ENCODE measurements at regions not wholly inside any gene's neighbourhood (a gene's known extent, or its start where the extent isn't known, plus 50 kb on each side); places are given as distances from the start of the nearest gene placed in this dataset.

DNA sequence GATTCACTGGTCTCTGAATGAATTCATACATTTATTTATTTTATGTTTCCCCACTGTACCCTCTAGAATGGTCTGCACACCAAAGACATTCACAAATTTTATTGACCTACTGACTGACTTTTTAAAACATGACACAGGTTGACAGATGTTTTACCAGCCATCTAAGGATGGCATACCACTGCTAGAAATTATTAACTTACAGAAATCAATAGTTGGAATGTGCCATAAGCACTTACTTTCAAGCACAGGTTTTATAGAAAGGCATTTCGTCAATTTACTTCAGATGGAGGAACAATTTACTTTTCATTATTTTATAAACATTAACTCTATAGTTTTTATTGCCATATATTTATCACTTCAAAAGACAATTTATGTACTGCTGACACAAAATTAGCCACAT, 448.7 kb upstream of the FBXO33 start:
- Histone ChIP-seq H3K27ac (ENCODE audit: low read depth, low read length) (no peak overlapping the region), H3K27me3 (ENCODE audit: insufficient read depth, low read length) (no peaks in the 10 kb centered on the region), H3K4me1 (ENCODE audit: control insufficient read depth in 1 of 2, insufficient read depth in 2 of 2, low read length in 2 of 2) (no peaks in the 10 kb centered on the region), H4K20me1 (ENCODE audit: insufficient read depth) (no peaks in the 10 kb centered on the region), H3K9me2 (ENCODE audit: insufficient read depth) (no peaks in the 10 kb centered on the region), H3K4me3 (replicated peaks in 1 of 2; ENCODE audit: low read depth in 1 of 2, low read length in 2 of 2) (no peak overlapping the region), H3K9ac (ENCODE audit: low read length) (no peak overlapping the region), H3K9me3 (ENCODE audit: control insufficient read depth in 1 of 2, insufficient read depth in 1 of 2, low read depth in 1 of 2, low read length in 2 of 2) (no peaks in the 10 kb centered on the region), H3K79me2 (ENCODE audit: insufficient read depth, low read length) (no peaks in the 10 kb centered on the region), H2AFZ (ENCODE audit: low read depth, low read length, poor library complexity, severe bottlenecking) (no peak overlapping the region), H3K36me3 (ENCODE audit: control insufficient read depth in 1 of 2, insufficient read depth in 2 of 2, low read length in 2 of 2) (no peaks in the 10 kb centered on the region), H3K4me2 (ENCODE audit: low read length) (no peak overlapping the region)
- ChIA-PET POLR2A (no interaction called here), RAD21 (ENCODE audit: low non-redundant PET in 1 of 2, low total read pairs in 2 of 2, uncharacterized antibody in 2 of 2, unreplicated experiment in 2 of 2) (no interaction called here), CTCF (no interaction called here)
- BruUV-seq (replicated peaks): no TSS peak
- TF ChIP-seq ZBTB33 (IDR thresholded peaks at IDR 0.05; ENCODE audit: extremely low read depth, insufficient replicate concordance, low read length): no peak
- no peak for TF ChIP-seq CEBPB (IDR thresholded peaks at IDR 0.05; ENCODE audit: low read depth)
- TF ChIP-seq FOSL1 (IDR thresholded peaks at IDR 0.05; ENCODE audit: low read depth): no peak
- TF ChIP-seq ELF1 (IDR thresholded peaks at IDR 0.05; ENCODE audit: borderline replicate concordance, low read depth): no peak
- TF ChIP-seq CBX3 (IDR thresholded peaks at IDR 0.05; ENCODE audit: low read depth): no peak
- intact Hi-C loops (cut with micrococcal nuclease): no loop called here
- ATAC-seq (no peak), DNase-seq (ENCODE audit: low read depth, low spot score) (no peak)

- no peak overlapping the region for H3K4me3 ChIP-seq (replicated peaks in 1 of 2; ENCODE audit: low read depth in 1 of 2, low read length in 2 of 2)
- intact Hi-C loops (cut with micrococcal nuclease): no loop called here
- H3K9me2 ChIP-seq (ENCODE audit: insufficient read depth): no peaks in the 10 kb centered on the region
- no peaks in the 10 kb centered on the region for H3K4me1 ChIP-seq (ENCODE audit: control insufficient read depth in 1 of 2, insufficient read depth in 2 of 2, low read length in 2 of 2)
- H3K27me3 ChIP-seq (ENCODE audit: insufficient read depth, low read length): no peaks in the 10 kb centered on the region
- BruUV-seq (replicated peaks): no TSS peak
- no peaks in the 10 kb centered on the region for H4K20me1 ChIP-seq (ENCODE audit: insufficient read depth)
- no peaks in the 10 kb centered on the region for H3K79me2 ChIP-seq (ENCODE audit: insufficient read depth, low read length)
- no peak for ATAC-seq
- DNase-seq (ENCODE audit: low read depth, low spot score): no peak
- H2AFZ ChIP-seq (ENCODE audit: low read depth, low read length, poor library complexity, severe bottlenecking): no peak overlapping the region
- CTCF ChIA-PET: no interaction called here
- no peak overlapping the region for H3K9ac ChIP-seq (ENCODE audit: low read length)
- POLR2A ChIA-PET: no interaction called here
- RAD21 ChIA-PET (ENCODE audit: low non-redundant PET in 1 of 2, low total read pairs in 2 of 2, uncharacterized antibody in 2 of 2, unreplicated experiment in 2 of 2): no interaction called here
- no peaks in the 10 kb centered on the region for H3K36me3 ChIP-seq (ENCODE audit: control insufficient read depth in 1 of 2, insufficient read depth in 2 of 2, low read length in 2 of 2)
- H3K4me2 ChIP-seq (ENCODE audit: low read length): no peak overlapping the region
- no peak overlapping the region for H3K27ac ChIP-seq (ENCODE audit: low read depth, low read length)
- H3K9me3 ChIP-seq (ENCODE audit: control insufficient read depth in 1 of 2, insufficient read depth in 1 of 2, low read depth in 1 of 2, low read length in 2 of 2): no peaks in the 10 kb centered on the region
- TF ChIP-seq POLR2A (IDR thresholded peaks at IDR 0.05; ENCODE audit: borderline replicate concordance, extremely low read depth, insufficient read depth, insufficient read length) (no peak), EZH2 (IDR thresholded peaks at IDR 0.05) (no peak), RAD21 (IDR thresholded peaks at IDR 0.05; ENCODE audit: low read depth) (no peak), EZH2phosphoT487 (IDR thresholded peaks at IDR 0.05; ENCODE audit: borderline replicate concordance) (no peak), SRF (IDR thresholded peaks at IDR 0.05; ENCODE audit: low read depth) (no peak), ZNF274 (IDR thresholded peaks at IDR 0.05; ENCODE audit: low read depth, low read length) (no peak), YY1 (IDR thresholded peaks at IDR 0.05; ENCODE audit: extremely low read depth, insufficient replicate concordance, low read depth, low read length) (no peak), CBX3 (IDR thresholded peaks at IDR 0.05; ENCODE audit: low read depth) (no peak), FOSL1 (IDR thresholded peaks at IDR 0.05; ENCODE audit: low read depth) (no peak), POLR2AphosphoS5 (IDR thresholded peaks at IDR 0.05; ENCODE audit: low read depth, low read length) (no peak)
- TF ChIP-seq, protein P1, sequence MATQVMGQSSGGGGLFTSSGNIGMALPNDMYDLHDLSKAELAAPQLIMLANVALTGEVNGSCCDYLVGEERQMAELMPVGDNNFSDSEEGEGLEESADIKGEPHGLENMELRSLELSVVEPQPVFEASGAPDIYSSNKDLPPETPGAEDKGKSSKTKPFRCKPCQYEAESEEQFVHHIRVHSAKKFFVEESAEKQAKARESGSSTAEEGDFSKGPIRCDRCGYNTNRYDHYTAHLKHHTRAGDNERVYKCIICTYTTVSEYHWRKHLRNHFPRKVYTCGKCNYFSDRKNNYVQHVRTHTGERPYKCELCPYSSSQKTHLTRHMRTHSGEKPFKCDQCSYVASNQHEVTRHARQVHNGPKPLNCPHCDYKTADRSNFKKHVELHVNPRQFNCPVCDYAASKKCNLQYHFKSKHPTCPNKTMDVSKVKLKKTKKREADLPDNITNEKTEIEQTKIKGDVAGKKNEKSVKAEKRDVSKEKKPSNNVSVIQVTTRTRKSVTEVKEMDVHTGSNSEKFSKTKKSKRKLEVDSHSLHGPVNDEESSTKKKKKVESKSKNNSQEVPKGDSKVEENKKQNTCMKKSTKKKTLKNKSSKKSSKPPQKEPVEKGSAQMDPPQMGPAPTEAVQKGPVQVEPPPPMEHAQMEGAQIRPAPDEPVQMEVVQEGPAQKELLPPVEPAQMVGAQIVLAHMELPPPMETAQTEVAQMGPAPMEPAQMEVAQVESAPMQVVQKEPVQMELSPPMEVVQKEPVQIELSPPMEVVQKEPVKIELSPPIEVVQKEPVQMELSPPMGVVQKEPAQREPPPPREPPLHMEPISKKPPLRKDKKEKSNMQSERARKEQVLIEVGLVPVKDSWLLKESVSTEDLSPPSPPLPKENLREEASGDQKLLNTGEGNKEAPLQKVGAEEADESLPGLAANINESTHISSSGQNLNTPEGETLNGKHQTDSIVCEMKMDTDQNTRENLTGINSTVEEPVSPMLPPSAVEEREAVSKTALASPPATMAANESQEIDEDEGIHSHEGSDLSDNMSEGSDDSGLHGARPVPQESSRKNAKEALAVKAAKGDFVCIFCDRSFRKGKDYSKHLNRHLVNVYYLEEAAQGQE (IDR thresholded peaks at IDR 0.05; ENCODE audit: low read depth): no peak
- TF ChIP-seq, protein P2, sequence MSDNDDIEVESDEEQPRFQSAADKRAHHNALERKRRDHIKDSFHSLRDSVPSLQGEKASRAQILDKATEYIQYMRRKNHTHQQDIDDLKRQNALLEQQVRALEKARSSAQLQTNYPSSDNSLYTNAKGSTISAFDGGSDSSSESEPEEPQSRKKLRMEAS (IDR thresholded peaks at IDR 0.05): no peak
- TF ChIP-seq, protein P3, sequence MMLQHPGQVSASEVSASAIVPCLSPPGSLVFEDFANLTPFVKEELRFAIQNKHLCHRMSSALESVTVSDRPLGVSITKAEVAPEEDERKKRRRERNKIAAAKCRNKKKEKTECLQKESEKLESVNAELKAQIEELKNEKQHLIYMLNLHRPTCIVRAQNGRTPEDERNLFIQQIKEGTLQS (IDR thresholded peaks at IDR 0.05): no peak
Observed at GRCh38 chr14:39880106-39880695, 448.0 kb upstream of the FBXO33 start.
